ENCODE measurements at regions not wholly inside any gene's neighbourhood (a gene's known extent, or its start where the extent isn't known, plus 50 kb on each side); places are given as distances from the start of the nearest gene placed in this dataset.

- no peak for TF ChIP-seq POU6F1 (CRISPR knock-in tag; IDR thresholded peaks at IDR 0.05; ENCODE audit: borderline replicate concordance, low read depth)
- no peak for TF ChIP-seq SNAI2 (CRISPR knock-in tag; IDR thresholded peaks at IDR 0.05)
- TF ChIP-seq ZFP30 (CRISPR knock-in tag; IDR thresholded peaks at IDR 0.05): no peak
- no peak for TF ChIP-seq CSDC2 (CRISPR knock-in tag; IDR thresholded peaks at IDR 0.05)
- no peak for TF ChIP-seq CREB5 (CRISPR knock-in tag; IDR thresholded peaks at IDR 0.05; ENCODE audit: low read depth)
- TF ChIP-seq ZFP3 (CRISPR knock-in tag; IDR thresholded peaks at IDR 0.05): no peak
- no peak for TF ChIP-seq TOX (CRISPR knock-in tag; IDR thresholded peaks at IDR 0.05; ENCODE audit: borderline replicate concordance)
- TF ChIP-seq ESRRG (CRISPR knock-in tag; IDR thresholded peaks at IDR 0.05): no peak
- TF ChIP-seq ZNF8 (CRISPR knock-in tag; IDR thresholded peaks at IDR 0.05): no peak
- no peak for TF ChIP-seq ZNF70 (CRISPR knock-in tag; IDR thresholded peaks at IDR 0.05)
- no peak for TF ChIP-seq ZNF565 (CRISPR knock-in tag; conservative IDR thresholded peaks at IDR 0.05; ENCODE audit: low read depth)
- ATAC-seq: no peak
Measured at GRCh38 chr19:31120952-31121351, 228.3 kb downstream of the TSHZ3 start.

- TF ChIP-seq ZC3H10 (CRISPR knock-in tag; IDR thresholded peaks at IDR 0.05): no peak
- TF ChIP-seq TOX (CRISPR knock-in tag; IDR thresholded peaks at IDR 0.05; ENCODE audit: borderline replicate concordance): no peak
- TF ChIP-seq POU6F1 (CRISPR knock-in tag; IDR thresholded peaks at IDR 0.05; ENCODE audit: borderline replicate concordance, low read depth): no peak
- no peak for ATAC-seq
Measured at GRCh38 chr19:31119951-31120690, 229.1 kb downstream of the TSHZ3 start.

- no peak for TF ChIP-seq RARB (CRISPR knock-in tag; IDR thresholded peaks at IDR 0.05)
- no peak for TF ChIP-seq ESRRG (CRISPR knock-in tag; IDR thresholded peaks at IDR 0.05)
- no peak for TF ChIP-seq BACH2 (CRISPR knock-in tag; IDR thresholded peaks at IDR 0.05; ENCODE audit: borderline replicate concordance)
Measured at GRCh38 chr19:31118986-31119385, 230.2 kb downstream of the TSHZ3 start.

GRCh38 chr19:31118287-31118955 is 230.8 kb downstream of the TSHZ3 start:
- no peak for ATAC-seq

More at GRCh38 chr19:31118986-31119385, 230.2 kb downstream of the TSHZ3 start:
- no peak; the same call in 2 of the 3 replicates for ATAC-seq

More at GRCh38 chr19:31118287-31118955, 230.8 kb downstream of the TSHZ3 start:
- no peak for TF ChIP-seq ZNF565 (CRISPR knock-in tag; conservative IDR thresholded peaks at IDR 0.05; ENCODE audit: low read depth)
- TF ChIP-seq TOX (CRISPR knock-in tag; IDR thresholded peaks at IDR 0.05; ENCODE audit: borderline replicate concordance): no peak
- no peak for TF ChIP-seq ZNF70 (CRISPR knock-in tag; IDR thresholded peaks at IDR 0.05)
- TF ChIP-seq TCF4 (CRISPR knock-in tag; IDR thresholded peaks at IDR 0.05; ENCODE audit: borderline replicate concordance): no peak
- no peak for TF ChIP-seq TSHZ2 (CRISPR knock-in tag; IDR thresholded peaks at IDR 0.05)
- no peak for TF ChIP-seq POU6F1 (CRISPR knock-in tag; IDR thresholded peaks at IDR 0.05; ENCODE audit: borderline replicate concordance, low read depth)
- no peak for TF ChIP-seq PATZ1 (CRISPR knock-in tag; IDR thresholded peaks at IDR 0.05; ENCODE audit: borderline replicate concordance)
- TF ChIP-seq RARB (CRISPR knock-in tag; IDR thresholded peaks at IDR 0.05): no peak
- TF ChIP-seq BACH2 (CRISPR knock-in tag; IDR thresholded peaks at IDR 0.05; ENCODE audit: borderline replicate concordance): no peak
- TF ChIP-seq ESRRG (CRISPR knock-in tag; IDR thresholded peaks at IDR 0.05): no peak
- TF ChIP-seq ZNF8 (CRISPR knock-in tag; IDR thresholded peaks at IDR 0.05): no peak
- no peak for TF ChIP-seq GLIS3 (CRISPR knock-in tag; IDR thresholded peaks at IDR 0.05)
- TF ChIP-seq PPARA (CRISPR knock-in tag; IDR thresholded peaks at IDR 0.05; ENCODE audit: borderline replicate concordance): no peak
- TF ChIP-seq SNAI2 (CRISPR knock-in tag; IDR thresholded peaks at IDR 0.05): no peak

Data from SK-N-SH treated with all-trans-retinoic acid at 6 μM for 48 hours (cell line).